MM.1S (cell line): ENCODE measurements at regions not wholly inside any gene's neighbourhood (a gene's known extent, or its start where the extent isn't known, plus 50 kb on each side); places are given as distances from the start of the nearest gene placed in this dataset.

Experiments
- CTCF ChIP-seq: fragments of 300-600 bp; sonication (generic); IDR thresholded peaks from 2 replicates; pipeline ENCODE4 v1.5.1; 2016; ENCODE audit warnings: antibody characterized with exemption, low read length, mixed read lengths
- EZH2 ChIP-seq: fragments of 300-600 bp; sonication (generic); optimal IDR thresholded peaks from 2 replicates; pipeline ENCODE3; 2017; ENCODE audit warnings: low read depth, mild to moderate bottlenecking, antibody characterized with exemption, low read length, mixed read lengths
- EZH2phosphoT487 ChIP-seq: fragments of 300-600 bp; sonication (generic); IDR thresholded peaks from 2 replicates; pipeline ENCODE4 v1.6.1; 2018; ENCODE audit warnings: antibody characterized with exemption, low read length

- no peak for TF ChIP-seq CTCF
- TF ChIP-seq EZH2, result no peak
- no peak for TF ChIP-seq EZH2phosphoT487
Observed at GRCh38 chr13:34152996-34153395, 335.0 kb downstream of the RFC3 start.
